HG03378 (cell line): ENCODE measurements at regions not wholly inside any gene's neighbourhood (a gene's known extent, or its start where the extent isn't known, plus 50 kb on each side); places are given as distances from the start of the nearest gene placed in this dataset.
"Not testable (repeated sequence)": the region's sequence is repeated elsewhere in the genome, so short reads cannot be mapped to it uniquely, and the experiment has no call there.

Experiments used
- ATAC-seq: cut with Tn5 transposase; IDR thresholded peaks from one replicate; pipeline ENCODE4 v1.9.1; 2021; ENCODE audit warnings: mild to moderate bottlenecking, moderate library complexity; ENCODE audit not compliant: unreplicated experiment

DNA sequence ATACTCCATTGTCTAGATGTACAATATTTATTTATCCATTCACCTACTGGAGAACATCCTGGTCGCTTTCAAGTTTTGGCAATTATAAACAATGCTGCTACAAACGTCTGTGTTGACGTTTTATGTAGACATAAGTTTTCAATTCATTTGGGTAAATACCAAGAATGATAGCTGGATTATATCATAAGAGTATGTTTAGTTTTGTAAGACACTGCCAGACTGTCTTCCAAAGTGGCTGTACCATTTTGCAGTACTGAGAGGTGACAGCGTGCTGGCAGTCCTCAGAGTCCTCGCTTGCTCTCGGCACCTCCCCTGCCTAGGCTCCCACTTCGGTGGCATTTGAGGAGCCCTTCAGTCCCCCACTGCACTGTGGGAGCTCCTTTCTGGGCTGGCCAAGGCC is 253.3 kb upstream of the INTU start:
- no peak for ATAC-seq

DNA sequence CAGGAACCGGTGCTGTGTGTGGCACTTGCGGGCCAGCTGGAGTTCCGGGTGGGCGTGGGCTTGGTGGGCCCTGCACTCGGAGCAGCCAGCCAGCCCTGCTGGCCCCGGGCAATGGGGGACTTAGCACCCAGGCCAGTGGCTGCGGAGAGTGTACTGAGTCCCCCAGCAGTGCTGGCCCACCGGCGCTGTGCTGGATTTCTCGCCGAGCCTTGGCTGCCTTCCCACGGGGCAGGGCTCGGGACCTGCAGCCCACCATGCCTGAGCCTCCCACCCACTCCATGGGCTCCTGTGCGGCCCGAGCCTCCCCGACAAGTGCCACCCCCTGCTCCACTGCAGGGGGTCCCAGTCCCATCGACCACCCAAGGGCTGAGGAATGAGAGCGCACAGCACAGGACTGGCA is 252.8 kb upstream of the INTU start:
- not testable (repeated sequence) for ATAC-seq

DNA sequence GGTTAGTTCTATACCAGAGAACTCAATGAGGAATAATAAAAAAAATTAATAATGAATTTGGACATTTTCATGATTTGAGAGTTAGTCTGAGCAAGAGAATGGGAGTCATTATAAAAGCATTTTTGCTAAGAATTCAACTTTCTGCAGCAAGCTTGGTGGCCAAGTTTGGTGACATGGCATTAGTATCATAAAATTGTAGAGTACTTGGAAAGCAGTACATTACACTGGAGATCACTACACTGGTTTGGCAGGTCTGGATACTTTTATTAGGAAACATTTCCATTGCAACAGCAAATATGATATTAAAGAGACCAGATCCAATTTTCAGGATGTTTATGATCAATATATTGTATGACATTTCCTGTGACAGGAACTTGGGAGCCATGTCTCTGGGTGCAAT is 249.1 kb upstream of the INTU start:
- no peak for ATAC-seq

DNA sequence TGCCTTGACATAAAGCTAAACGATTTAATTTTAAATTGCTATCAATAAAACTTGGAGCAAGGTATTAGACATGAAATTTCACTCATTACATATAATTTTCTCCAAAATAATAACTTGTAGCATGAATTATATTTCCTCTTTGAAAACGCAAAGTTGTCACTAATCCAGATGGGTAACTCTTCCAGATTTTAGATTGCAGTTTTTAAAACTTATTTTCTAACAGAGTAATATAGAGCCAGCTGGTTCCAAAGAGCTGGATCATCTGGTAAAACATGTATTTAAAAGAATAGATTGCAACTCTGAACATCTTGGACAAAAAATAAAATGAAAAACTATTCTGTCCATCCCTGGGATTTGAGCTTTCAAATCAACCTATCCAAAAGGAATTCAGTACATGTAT is 238.2 kb upstream of the INTU start:
- ATAC-seq, result no peak

DNA sequence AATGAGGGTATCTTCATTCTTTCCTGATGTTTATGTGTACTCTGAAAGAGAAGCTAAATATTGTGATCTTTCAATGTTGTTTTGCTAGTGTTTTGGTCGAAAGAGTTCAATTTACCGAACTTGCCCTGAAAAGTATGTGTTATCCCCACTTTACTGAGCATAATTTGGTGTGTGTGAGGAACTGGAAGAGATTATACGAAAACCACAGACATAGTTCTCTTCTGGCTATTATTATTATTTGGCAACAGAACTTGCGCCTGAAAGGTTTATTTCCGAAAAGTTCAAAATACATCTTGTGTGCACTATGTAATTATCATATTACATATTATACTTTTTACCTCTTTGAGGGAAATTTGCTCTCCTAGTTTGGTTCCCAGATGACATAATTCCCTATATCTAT is 232.5 kb upstream of the INTU start:
- no peak for ATAC-seq

DNA sequence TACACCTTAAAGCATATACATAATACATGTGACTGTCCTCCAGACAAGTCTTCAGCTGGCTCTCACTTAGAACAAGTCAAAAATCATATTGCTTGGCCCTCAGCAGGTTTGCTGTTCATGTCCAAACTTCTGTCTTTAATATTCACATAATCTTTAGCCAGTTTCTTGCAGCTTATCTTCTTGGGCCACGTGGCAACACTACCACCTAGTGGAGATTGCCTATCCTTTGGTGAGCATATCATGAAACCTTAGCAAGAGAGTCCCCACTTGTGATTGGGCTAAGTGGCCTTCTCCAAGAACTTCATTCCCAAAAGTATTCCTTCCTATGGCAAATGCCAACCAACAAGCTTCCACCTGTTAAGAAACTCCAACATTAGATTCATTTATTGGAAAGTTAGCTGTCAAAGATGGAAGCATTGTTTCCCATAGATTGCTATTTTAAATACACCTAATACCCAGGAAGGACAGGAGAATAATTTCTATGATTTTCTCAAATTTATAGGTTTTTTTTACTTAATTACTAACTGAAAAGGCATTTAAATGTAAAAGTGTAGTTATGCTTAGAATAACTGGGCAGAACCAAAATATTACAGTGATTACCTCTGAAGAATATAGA is 231.9 kb upstream of the INTU start:
- ATAC-seq, result peak; percentile 94

DNA sequence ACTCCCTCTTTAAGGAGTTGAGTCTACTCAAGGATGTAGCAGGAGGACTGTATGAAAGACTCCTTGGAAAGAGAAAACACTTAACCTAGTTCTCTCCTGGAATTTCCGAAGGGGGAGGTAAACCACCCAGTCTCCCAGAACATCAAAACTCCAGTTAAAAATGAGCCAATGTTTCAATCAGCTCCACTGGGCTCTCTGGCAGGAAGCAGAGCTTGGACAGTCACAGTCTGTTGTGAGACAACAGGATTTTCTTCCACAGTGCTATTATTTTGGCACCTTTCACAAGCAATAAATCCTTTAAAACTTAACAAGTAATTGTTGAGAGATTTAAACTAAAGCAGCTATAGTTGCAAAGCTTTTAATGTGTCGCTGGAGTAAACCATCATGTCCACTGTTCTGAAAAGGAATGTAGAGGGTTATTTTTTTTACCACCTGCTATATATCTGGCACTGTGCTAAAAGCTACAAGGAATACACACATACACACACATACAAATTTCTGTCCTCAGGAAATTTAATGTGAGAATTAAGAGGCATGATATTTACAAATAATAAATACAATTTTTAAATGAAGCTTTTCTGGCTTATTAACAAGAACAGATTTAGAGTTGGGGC is 229.2 kb upstream of the INTU start:
- ATAC-seq, result no peak

DNA sequence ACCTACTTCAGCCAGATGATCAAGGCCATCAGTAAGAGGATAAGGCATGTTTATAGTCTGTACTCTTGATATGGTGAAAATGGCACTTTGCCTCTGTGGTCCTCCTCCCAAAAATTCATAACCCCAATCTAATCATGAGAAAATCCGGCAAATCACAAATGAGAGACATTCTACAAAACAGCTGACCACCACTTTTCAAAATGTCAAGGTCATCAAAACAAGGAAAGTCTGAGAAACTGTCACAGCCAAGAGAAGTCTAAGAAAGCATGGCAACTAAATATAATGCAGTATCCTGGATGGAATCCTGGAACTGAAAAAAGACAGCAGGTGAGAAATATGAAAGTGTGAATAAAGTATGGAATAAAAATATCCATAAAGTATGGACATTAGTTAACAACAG is 226.6 kb upstream of the INTU start:
- ATAC-seq, result no peak

DNA sequence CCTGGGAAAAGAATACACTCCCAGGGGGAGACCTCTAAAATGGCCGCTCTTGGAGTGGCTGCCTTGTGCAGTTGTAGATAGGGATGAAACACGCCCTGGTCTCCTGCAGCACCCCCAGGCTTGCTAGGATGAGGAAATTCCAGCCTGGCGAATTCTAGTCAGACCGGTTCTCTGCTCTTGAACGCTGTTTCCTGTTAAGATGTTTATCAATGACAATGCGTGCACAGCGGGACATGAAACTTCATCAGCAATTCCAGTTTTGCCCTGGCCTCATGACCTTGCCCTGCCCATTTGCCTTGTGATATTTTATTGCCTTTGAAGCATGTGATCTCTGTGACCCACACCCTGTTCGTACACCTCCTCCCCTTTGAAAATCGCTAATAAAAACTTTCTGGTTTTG is 225.2 kb upstream of the INTU start:
- not testable (repeated sequence) for ATAC-seq

DNA sequence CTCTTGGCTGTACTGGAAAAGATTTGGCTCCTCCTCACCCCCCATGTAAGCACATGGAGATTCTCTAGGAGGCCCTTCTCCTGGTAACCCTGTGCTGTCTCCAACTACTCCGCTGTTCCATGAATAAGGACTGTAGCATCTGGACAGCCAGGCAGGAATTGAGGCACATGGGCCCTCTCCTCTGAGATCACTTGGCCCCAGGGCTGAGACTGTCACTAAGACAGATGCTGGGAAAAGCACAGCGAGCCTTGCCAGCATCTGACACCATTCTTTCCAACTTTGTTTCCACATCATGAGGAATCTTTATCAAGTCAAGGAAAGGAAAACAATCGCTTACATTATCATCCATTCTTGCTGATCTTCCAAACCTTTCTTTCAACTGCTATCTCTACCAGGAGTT is 222.6 kb upstream of the INTU start:
- ATAC-seq, result no peak

DNA sequence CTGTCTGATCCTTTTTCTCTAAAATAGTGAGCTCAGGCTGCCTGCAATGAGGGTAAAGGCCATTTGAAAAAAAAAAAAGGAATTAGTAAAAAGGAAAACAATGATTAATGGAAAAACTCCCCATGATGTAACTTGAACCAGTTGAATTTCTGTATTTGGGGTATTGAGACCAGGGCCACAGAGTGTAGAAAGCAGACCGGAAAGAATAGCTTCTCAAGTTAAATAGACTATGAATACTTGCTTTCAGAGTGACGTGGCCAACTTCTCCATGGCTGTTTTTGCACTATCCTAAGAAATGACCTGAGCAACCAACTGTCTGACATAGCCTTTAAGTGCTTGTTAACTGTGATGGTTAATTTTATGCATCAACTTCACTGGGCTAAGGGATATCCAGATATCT is 222.1 kb upstream of the INTU start:
- no peak for ATAC-seq

DNA sequence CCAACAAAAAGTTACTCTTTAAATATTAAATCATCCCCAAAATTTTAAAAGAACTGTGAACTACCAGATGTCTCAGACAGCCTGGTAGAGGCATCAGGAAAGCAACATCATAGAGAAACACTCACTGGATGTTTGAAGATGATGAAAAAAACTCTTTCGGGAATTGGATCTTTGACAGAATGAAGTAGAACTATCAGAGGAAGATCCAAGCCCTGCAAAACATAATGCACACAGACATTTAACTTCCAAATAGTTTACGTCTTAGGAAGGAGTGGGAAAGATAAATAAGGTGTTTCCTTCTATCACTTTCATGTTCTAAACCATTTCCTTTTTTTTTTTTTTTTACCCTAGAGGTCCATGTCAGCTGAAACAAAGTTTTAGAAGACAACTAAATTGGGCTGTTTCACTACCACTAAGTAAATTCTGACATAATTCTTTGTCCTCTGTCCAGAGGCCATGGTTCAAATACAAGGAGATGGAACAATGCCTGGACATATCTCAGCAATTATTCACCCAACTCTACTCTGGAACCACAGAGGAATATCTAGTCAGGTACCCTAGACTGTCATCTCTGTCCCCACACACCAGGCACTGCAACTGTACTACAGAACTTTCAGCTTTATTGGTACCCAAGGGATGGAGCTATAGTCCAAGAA is 217.7 kb upstream of the INTU start:
- no peak for ATAC-seq

DNA sequence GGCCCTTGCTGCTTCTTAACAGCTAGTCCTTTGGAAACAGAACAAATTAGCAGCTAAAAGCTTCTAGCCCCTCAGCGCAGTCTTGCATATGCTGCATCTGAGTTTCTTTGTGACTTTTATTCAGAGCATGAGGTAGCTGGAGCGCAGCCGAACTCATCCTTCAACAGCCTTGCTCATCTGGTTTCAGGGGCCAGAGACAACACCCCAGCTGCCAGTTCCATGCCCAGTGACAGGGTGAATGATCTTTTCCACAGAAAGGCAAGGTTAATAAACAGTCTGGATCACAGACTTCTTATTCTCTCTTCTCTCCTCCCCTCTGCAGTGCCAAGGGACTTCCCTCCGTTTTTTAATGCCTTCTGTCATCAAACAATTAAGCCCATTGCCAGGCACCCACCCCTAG is 216.6 kb upstream of the INTU start:
- ATAC-seq, result no peak

DNA sequence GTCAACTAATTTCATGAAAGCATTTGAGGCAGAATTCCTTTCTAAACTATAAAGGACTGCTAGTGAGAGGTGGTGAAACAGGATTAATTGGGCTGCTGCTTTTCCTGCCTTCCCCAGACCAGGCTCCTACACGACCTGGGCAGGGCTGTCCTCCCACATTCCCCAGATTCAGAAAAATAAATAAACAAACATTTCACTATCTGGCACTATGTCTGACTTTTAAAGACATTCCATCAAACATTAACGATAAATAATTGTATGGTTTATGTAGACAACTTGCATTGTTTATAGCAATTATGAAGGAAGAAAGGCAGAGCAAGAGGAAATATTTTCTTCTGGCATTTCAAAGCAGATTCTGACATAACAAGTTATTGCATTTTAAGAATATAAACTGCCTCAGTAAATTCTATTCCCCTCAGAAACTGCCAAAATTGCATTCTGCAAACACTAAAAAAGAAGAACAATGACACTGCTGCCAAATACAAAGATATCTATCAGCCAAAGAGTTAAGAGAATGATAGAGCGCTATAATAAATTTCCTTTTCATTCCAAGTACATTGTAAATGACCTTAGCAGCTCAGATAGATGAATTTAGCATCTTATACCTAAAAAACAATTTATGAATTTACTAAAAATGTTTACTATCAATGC is 214.7 kb upstream of the INTU start:
- ATAC-seq, result no peak

DNA sequence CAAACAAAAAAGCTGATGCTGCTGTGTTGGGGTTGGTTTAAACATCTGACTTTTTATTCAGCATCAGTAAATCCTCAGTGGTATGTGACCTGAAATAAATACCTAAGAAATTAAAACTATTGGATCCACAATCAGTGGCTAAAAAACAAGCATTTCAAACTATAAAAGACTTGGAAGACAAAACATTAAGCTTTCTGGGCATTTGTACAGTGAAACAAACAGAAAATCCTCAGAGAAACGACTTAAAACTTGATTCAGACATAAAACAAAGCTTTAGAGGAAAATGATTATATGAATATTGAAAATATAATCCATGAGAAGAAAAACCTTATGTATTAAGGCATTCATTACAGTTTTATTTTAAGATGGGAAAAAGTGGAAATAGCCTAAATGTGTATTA is 213.3 kb upstream of the INTU start:
- no peak for ATAC-seq

DNA sequence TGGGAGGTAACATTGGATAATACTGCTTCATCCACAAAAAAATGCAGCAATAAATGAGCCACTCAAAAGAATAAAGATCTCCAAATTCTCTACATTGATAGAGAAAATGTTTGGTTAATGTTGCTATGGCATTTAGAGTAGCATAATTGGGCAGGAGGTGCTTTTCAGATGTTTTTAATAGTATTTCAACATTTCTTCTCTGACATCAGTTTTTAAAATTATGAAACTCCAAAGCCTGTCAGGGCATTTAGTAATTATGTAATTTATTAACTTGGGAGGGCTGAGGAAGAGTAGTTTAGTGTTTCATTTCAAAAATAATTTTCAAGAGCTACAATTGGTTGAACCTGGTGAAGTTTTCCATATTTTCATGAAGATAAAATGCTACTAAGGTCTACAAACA is 211.3 kb upstream of the INTU start:
- ATAC-seq, result no peak

DNA sequence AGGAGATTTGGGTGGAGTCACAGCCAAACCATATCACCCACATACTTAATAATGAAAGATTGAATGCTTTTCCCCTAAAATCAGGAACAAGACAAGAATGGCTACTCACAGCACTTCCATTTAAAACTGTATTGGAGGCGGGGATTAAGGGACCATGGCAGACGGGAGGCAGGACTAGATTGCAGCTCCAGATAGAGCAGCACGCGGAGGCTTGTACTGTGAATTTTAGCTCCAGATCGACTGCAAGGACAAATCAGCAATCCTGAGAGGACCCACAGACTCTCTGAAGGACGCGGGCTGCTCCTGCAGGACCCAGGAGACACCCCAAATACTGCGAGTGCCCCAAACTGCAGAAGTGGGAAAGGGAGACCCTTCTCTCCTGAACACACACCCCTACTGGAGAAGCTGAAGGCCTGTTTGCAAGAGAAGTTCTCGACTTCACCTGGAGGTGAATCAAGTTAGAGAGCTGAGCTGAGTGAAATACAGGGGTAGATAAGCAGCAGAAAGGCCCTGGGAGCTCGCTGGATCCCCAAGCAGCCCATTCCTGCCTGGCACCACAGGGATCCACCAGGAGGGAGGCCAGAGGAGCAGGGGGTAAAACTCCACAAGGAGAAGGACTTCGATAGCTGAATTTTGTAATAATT is 207.4 kb upstream of the INTU start:
- ATAC-seq, result no peak

DNA sequence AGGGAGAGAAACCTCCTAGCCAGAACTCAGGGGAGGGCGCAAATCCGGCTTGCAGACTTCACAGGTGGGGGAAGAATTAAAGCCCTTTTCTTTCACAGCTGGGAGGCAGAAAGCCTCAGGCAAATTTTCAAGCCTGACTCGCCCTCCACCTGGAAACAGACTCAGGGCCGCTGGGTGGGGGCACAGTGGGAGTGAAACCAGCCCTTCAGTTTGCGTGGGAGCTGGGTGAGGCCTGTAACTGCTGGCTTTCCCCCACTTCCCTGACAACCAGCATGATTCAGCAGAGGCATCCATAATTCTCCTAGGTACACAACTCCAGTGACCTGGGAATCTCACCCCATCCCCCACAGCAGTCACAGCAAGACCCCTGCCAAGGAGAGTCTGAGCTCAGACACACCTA is 206.9 kb upstream of the INTU start:
- no peak for ATAC-seq

DNA sequence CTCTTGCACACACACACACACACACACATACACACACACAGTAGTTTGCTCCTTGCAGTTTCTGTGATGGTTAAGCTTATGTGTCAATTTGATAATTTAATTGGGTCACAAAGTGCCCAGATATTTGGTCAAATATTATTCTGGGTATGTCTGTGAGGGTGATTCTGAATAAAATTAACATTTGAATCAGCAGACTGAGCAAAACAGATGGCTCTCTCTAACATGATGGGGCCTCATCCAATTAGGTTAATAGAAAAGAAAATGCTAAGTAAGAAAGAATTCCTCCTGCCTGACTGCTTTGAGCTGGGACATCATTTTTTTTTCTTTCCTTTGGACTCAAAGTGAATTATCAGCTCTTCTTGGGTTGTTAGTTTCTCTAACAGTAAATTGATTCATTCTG is 191.2 kb upstream of the INTU start:
- ATAC-seq, result no peak

DNA sequence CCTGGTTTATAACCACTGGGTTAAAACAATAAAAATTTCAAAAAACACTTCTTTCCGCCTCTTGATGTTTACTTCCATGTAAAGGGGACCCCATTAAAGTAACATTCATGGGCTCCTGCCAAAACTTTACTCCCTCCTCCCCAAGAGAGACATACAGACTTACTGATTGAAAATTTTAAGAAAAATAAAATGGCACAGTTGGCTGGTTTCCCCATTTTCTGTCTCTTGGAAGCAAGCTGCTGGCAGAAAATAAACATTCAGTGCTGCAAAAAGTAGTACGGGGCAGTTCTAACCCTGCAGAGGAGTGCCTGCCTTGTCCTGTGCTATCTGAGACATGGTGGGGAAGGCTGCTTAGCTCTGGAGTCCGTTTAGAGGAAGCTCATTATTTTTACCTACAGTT is 187.3 kb upstream of the INTU start:
- no peak for ATAC-seq

DNA sequence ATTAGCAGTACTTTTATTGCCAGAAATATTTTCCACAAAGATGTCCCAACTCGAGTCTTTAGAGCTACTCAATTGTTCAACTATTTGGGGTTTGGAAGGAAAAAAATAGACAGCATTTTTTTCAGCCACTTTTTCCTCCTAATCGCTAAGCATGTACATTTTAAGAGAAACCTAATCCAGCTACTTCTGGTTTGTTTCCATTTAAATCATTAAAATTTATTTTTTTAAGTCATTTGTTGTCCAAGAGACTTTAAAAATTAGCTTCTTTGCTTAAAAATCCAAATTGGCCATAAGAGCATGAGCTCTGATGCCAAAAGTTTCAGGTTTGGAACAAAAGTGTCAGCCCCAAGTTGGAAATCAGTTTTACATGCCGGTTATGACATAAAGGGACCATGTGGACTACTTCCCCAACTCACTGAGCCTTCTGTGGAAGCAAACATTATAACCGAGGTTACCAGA is 186.3 kb upstream of the INTU start:
- no peak for ATAC-seq

DNA sequence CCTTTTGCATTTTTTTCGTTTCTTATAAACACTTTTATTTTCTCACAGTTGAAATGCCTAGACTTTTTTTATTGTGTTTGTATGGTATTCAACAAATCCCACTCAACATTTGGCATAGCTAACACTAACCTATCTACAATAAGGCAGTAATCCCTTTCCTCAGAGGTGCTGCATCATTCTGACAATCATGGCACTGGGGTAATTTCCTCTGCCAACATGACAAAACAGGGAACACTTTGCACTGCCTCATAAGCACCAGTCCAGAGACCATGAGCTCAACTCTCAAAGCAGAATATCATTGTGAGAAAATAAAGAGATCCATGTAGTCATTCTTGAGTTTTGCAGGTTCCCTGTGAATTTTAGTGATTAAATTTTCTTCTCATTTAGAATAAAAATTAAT is 183.8 kb upstream of the INTU start:
- ATAC-seq, result no peak
